ENCODE measurements at regions not wholly inside any gene's neighbourhood (a gene's known extent, or its start where the extent isn't known, plus 50 kb on each side); places are given as distances from the start of the nearest gene placed in this dataset.

- TF ChIP-seq EP300 (IDR thresholded peaks at IDR 0.05; ENCODE audit: borderline replicate concordance) = no peak
- TF ChIP-seq USF1 (IDR thresholded peaks at IDR 0.05) = no peak
- no peak for TF ChIP-seq MAX (IDR thresholded peaks at IDR 0.05)
- no peak for TF ChIP-seq REST (IDR thresholded peaks at IDR 0.05; ENCODE audit: low read depth)
- TF ChIP-seq CREB1 (IDR thresholded peaks at IDR 0.05; ENCODE audit: low read depth) = no peak
- TF ChIP-seq RAD21 (IDR thresholded peaks at IDR 0.05; ENCODE audit: low read depth) = no peak
These were observed 85.5 kb upstream of the ZNF217 start for GRCh38 chr20:53678990-53679596.

Data from Ishikawa (cell line).